Trophoblast cell (in vitro differentiated cells and primary cell): ENCODE measurements at regions not wholly inside any gene's neighbourhood (a gene's known extent, or its start where the extent isn't known, plus 50 kb on each side); places are given as distances from the start of the nearest gene placed in this dataset.

Experiments
- DNase-seq, 2 donors: peaks; one replicate each; pipeline ENCODE4 v3.0.0-alpha.2; 2016
- H2AFZ ChIP-seq: 2 replicates; pipeline ENCODE4 v1.6.1; 2013; ENCODE audit warnings: low read length, moderate library complexity, mild to moderate bottlenecking; ENCODE audit not compliant: insufficient read depth, poor library complexity
- H2AK5ac ChIP-seq: 2 replicates; pipeline ENCODE4 v1.6.1; 2013; ENCODE audit warnings: mild to moderate bottlenecking, low read length
- H2BK120ac ChIP-seq: 2 replicates; pipeline ENCODE4 v1.6.1; 2013; ENCODE audit warnings: low read length, mild to moderate bottlenecking, moderate library complexity; ENCODE audit not compliant: insufficient read depth, poor library complexity
- H2BK12ac ChIP-seq: 2 replicates; pipeline ENCODE4 v1.6.1; 2013; ENCODE audit warnings: mild to moderate bottlenecking, low read length, moderate library complexity
- H2BK5ac ChIP-seq: 2 replicates; pipeline ENCODE4 v1.6.1; 2013; ENCODE audit warnings: low read length, low read depth, moderate library complexity, mild to moderate bottlenecking; ENCODE audit not compliant: poor library complexity
- H3K14ac ChIP-seq: 2 replicates; pipeline ENCODE4 v1.6.1; 2013; ENCODE audit warnings: mild to moderate bottlenecking, low read length
- H3K18ac ChIP-seq: 2 replicates; pipeline ENCODE4 v1.6.1; 2013; ENCODE audit warnings: mild to moderate bottlenecking, low read length
- H3K23ac ChIP-seq: 2 replicates; pipeline ENCODE4 v1.6.1; 2013; ENCODE audit warnings: low read length
- H3K27ac ChIP-seq: 2 replicates; pipeline ENCODE4 v1.5.1; 2013; ENCODE audit warnings: low read depth, mild to moderate bottlenecking, inconsistent platforms, low read length, moderate library complexity
- H3K27me3 ChIP-seq: 2 replicates; pipeline ENCODE4 v1.6.1; 2013; ENCODE audit warnings: inconsistent platforms, mild to moderate bottlenecking, low read length, moderate library complexity; ENCODE audit not compliant: insufficient read depth
- H3K36me3 ChIP-seq, 2 experiments: 1 replicate in 1 of 2; 2 replicates in 1 of 2; pipeline ENCODE4 v1.6.1; 2013; ENCODE audit warnings: low read length in 2 of 2, mild to moderate bottlenecking in 2 of 2, moderate library complexity in 1 of 2; ENCODE audit not compliant: insufficient read depth in 2 of 2, control insufficient read depth in 1 of 2
- H3K4ac ChIP-seq: 2 replicates; pipeline ENCODE4 v1.6.1; 2013; ENCODE audit warnings: low read depth, mild to moderate bottlenecking, low read length, moderate library complexity
- H3K4me1 ChIP-seq, 2 experiments: 1 replicate in 1 of 2; 2 replicates in 1 of 2; pipeline ENCODE4 v1.6.1; 2013; ENCODE audit warnings: low read length in 2 of 2, mild to moderate bottlenecking in 2 of 2, moderate library complexity in 1 of 2; ENCODE audit not compliant: insufficient read depth in 2 of 2, control insufficient read depth in 1 of 2
- H3K4me2 ChIP-seq: 2 replicates; pipeline ENCODE4 v1.6.1; 2013; ENCODE audit warnings: inconsistent platforms, mild to moderate bottlenecking, low read length, moderate library complexity
- H3K4me3 ChIP-seq: 2 replicates; pipeline ENCODE4 v1.5.1; 2013; ENCODE audit warnings: mild to moderate bottlenecking, low read depth, low read length, inconsistent platforms
- H3K79me1 ChIP-seq: one replicate; pipeline ENCODE4 v1.6.1; 2013; ENCODE audit warnings: low read length
- H3K79me2 ChIP-seq: 2 replicates; pipeline ENCODE4 v1.6.1; 2013; ENCODE audit warnings: low read length, mild to moderate bottlenecking; ENCODE audit not compliant: control insufficient read depth, insufficient read depth, poor library complexity
- H3K9ac ChIP-seq: 2 replicates; pipeline ENCODE4 v1.6.1; 2013; ENCODE audit warnings: mild to moderate bottlenecking, low read length
- H3K9me3 ChIP-seq: 2 replicates; pipeline ENCODE4 v1.6.1; 2013; ENCODE audit warnings: low read depth, mild to moderate bottlenecking, control low read depth, inconsistent platforms, low read length; ENCODE audit not compliant: insufficient read depth
- H4K12ac ChIP-seq: 2 replicates; pipeline ENCODE4 v1.6.1; 2013; ENCODE audit warnings: low read depth, mild to moderate bottlenecking, low read length, moderate library complexity
- H4K8ac ChIP-seq: 2 replicates; pipeline ENCODE4 v1.6.1; 2013; ENCODE audit warnings: low read depth, mild to moderate bottlenecking, low read length, moderate library complexity
- H4K91ac ChIP-seq: one replicate; pipeline ENCODE4 v1.6.1; 2013; ENCODE audit warnings: low read depth, mild to moderate bottlenecking, low read length, moderate library complexity
- WGBS: extraction: QIAGEN DNeasy Blood & Tissue Kit; methylation state at CpG from one replicate; pipeline ENCODE4 v1.1.7; 2013; ENCODE audit warnings: missing lambda C conversion rate; ENCODE audit not compliant: insufficient read length, insufficient coverage; ENCODE audit errors: extremely low coverage; 5-methylcytosine and 5-hydroxymethylcytosine counted together

- Histone ChIP-seq H4K12ac (no peak overlapping the region), H3K27me3 (no peaks in the 10 kb centered on the region), H3K36me3 (no peaks in the 10 kb centered on the region), H3K27ac (no peak overlapping the region), H2AFZ (no peak overlapping the region), H4K91ac (no peak overlapping the region), H3K14ac (no peak overlapping the region), H2AK5ac (no peak overlapping the region), H3K23ac (no peak overlapping the region), H2BK5ac (no peak overlapping the region), H3K79me1 (no peaks in the 10 kb centered on the region), H3K4me3 (no peak overlapping the region), H2BK120ac (no peak overlapping the region), H3K4me2 (no peak overlapping the region), H3K18ac (no peak overlapping the region), H4K8ac (no peak overlapping the region), H2BK12ac (no peak overlapping the region), H3K4ac (no peak overlapping the region), H3K9ac (no peak overlapping the region), H3K79me2 (no peaks in the 10 kb centered on the region), H3K9me3 (no peaks in the 10 kb centered on the region), H3K4me1 (peaks cover 0 to 2% of the 10 kb centered on the region in 2 experiments)
- no CpG with 5 or more reads among the region's 2 CpGs for WGBS
- no peak for DNase-seq
Observed at GRCh38 chr2:12074845-12075217, 328.4 kb downstream of the LPIN1 start.

- DNase-seq, result no peak
- Histone ChIP-seq H3K9ac (no peak overlapping the region), H3K4me1 (peaks cover 0 to 2% of the 10 kb centered on the region in 2 experiments), H3K36me3 (no peaks in the 10 kb centered on the region), H2BK12ac (no peak overlapping the region), H3K14ac (no peak overlapping the region), H3K4me2 (no peak overlapping the region), H3K79me1 (no peaks in the 10 kb centered on the region), H3K27ac (no peak overlapping the region), H3K23ac (no peak overlapping the region), H2AK5ac (no peak overlapping the region), H3K27me3 (no peaks in the 10 kb centered on the region), H4K91ac (no peak overlapping the region), H3K18ac (no peak overlapping the region), H4K12ac (no peak overlapping the region), H4K8ac (no peak overlapping the region), H3K9me3 (no peaks in the 10 kb centered on the region), H3K4me3 (no peak overlapping the region), H2BK5ac (no peak overlapping the region), H2AFZ (no peak overlapping the region), H2BK120ac (no peak overlapping the region), H3K4ac (no peak overlapping the region), H3K79me2 (no peaks in the 10 kb centered on the region)
- no CpG with 5 or more reads among the region's 3 CpGs for WGBS
Observed at GRCh38 chr2:12075603-12076002, 329.2 kb downstream of the LPIN1 start.

GRCh38 chr2:12076810-12077209, 330.4 kb downstream of the LPIN1 start:
- no peaks in the 10 kb centered on the region for H3K27me3 ChIP-seq
- no peak overlapping the region for H4K8ac ChIP-seq
- H3K4ac ChIP-seq, result no peak overlapping the region
- H2BK120ac ChIP-seq, result no peak overlapping the region
- H3K4me1 ChIP-seq, result peaks cover 0 to 3% of the 10 kb centered on the region in 2 experiments
- H2AK5ac ChIP-seq, result no peak overlapping the region
- no peak overlapping the region for H3K27ac ChIP-seq
- H2BK5ac ChIP-seq, result no peak overlapping the region
- no peak overlapping the region for H3K23ac ChIP-seq
- H4K91ac ChIP-seq, result no peak overlapping the region
- H2AFZ ChIP-seq, result no peak overlapping the region
- DNase-seq, result no peak
- WGBS, result no CpG with 5 or more reads among the region's 5 CpGs
- H3K9me3 ChIP-seq, result no peaks in the 10 kb centered on the region
- H3K9ac ChIP-seq, result no peak overlapping the region
- H3K79me2 ChIP-seq, result no peaks in the 10 kb centered on the region
- H3K18ac ChIP-seq, result no peak overlapping the region
- no peak overlapping the region for H2BK12ac ChIP-seq
- no peak overlapping the region for H4K12ac ChIP-seq
- H3K79me1 ChIP-seq, result no peaks in the 10 kb centered on the region
- no peak overlapping the region for H3K4me3 ChIP-seq
- no peak overlapping the region for H3K4me2 ChIP-seq
- no peaks in the 10 kb centered on the region for H3K36me3 ChIP-seq
- no peak overlapping the region for H3K14ac ChIP-seq

GRCh38 chr2:12080360-12080759, 333.9 kb downstream of the LPIN1 start:
- H2BK12ac ChIP-seq, result no peak overlapping the region
- no peak overlapping the region for H3K18ac ChIP-seq
- H2BK5ac ChIP-seq, result no peak overlapping the region
- no peaks in the 10 kb centered on the region for H3K79me1 ChIP-seq
- H4K91ac ChIP-seq, result no peak overlapping the region
- H3K27me3 ChIP-seq, result no peaks in the 10 kb centered on the region
- H4K8ac ChIP-seq, result no peak overlapping the region
- H3K4me1 ChIP-seq, result peaks cover 0 to 1% of the 10 kb centered on the region in 2 experiments
- H3K4ac ChIP-seq, result no peak overlapping the region
- H2AFZ ChIP-seq, result no peak overlapping the region
- H3K4me2 ChIP-seq, result no peak overlapping the region
- H3K14ac ChIP-seq, result no peak overlapping the region
- H3K23ac ChIP-seq, result no peak overlapping the region
- no peaks in the 10 kb centered on the region for H3K9me3 ChIP-seq
- H3K79me2 ChIP-seq, result no peaks in the 10 kb centered on the region
- DNase-seq, result no peak
- H4K12ac ChIP-seq, result no peak overlapping the region
- H3K27ac ChIP-seq, result no peak overlapping the region
- no peak overlapping the region for H2BK120ac ChIP-seq
- no peak overlapping the region for H2AK5ac ChIP-seq
- H3K9ac ChIP-seq, result no peak overlapping the region
- H3K36me3 ChIP-seq, result no peaks in the 10 kb centered on the region
- no peak overlapping the region for H3K4me3 ChIP-seq
- WGBS, result no CpG with 5 or more reads among the region's 4 CpGs
